Thoracic aorta (tissue), 2 donors: ENCODE measurements at regions not wholly inside any gene's neighbourhood (a gene's known extent, or its start where the extent isn't known, plus 50 kb on each side); places are given as distances from the start of the nearest gene placed in this dataset.

Experiments used
- ATAC-seq: fragments of 150-250 bp; one replicate; pipeline ENCODE4 v1.8.0; 2017; ENCODE audit warnings: low read depth; ENCODE audit not compliant: insufficient number of reproducible peaks, low FRiP score
- DNase-seq: peaks from one replicate; pipeline ENCODE4 v3.0.0-alpha.2; 2020; ENCODE audit warnings: low spot score
- H3K27ac ChIP-seq, 2 donors: fragments of 200-600 bp; sonication (generic); 1 replicate in 1 of 2; 2 replicates in 1 of 2; pipeline ENCODE4 v1.5.1; 2016; ENCODE audit warnings: mild to moderate bottlenecking in 2 of 2, moderate library complexity in 2 of 2
- H3K27me3 ChIP-seq: fragments of 200-600 bp; sonication (generic); replicated peaks from 2 replicates; pipeline ENCODE4 v1.6.0; 2016; ENCODE audit warnings: mild to moderate bottlenecking; ENCODE audit not compliant: insufficient read depth
- H3K36me3 ChIP-seq: fragments of 200-600 bp; sonication (generic); one replicate; pipeline ENCODE4 v1.5.1; 2016
- H3K4me1 ChIP-seq, 2 donors: fragments of 200-600 bp; sonication (generic); 1 replicate in 1 of 2; 2 replicates in 1 of 2; pipeline versions ENCODE4 v1.5.1 to v1.6.0; 2016; ENCODE audit warnings: low read depth in 2 of 2, mild to moderate bottlenecking in 1 of 2; ENCODE audit not compliant: control insufficient read depth in 1 of 2
- H3K4me3 ChIP-seq: fragments of 200-600 bp; sonication (generic); 2 replicates; pipeline ENCODE4 v1.5.1; 2016; ENCODE audit warnings: mild to moderate bottlenecking
- H3K9me3 ChIP-seq: fragments of 200-600 bp; sonication (generic); 2 replicates; pipeline ENCODE4 v1.5.1; 2016
- TF ChIP-seq, protein P1 (sequence below): fragments of 200-600 bp; sonication (generic); IDR thresholded peaks from one replicate; pipeline ENCODE4 v1.5.1; 2019; ENCODE audit warnings: antibody characterized with exemption

DNA sequence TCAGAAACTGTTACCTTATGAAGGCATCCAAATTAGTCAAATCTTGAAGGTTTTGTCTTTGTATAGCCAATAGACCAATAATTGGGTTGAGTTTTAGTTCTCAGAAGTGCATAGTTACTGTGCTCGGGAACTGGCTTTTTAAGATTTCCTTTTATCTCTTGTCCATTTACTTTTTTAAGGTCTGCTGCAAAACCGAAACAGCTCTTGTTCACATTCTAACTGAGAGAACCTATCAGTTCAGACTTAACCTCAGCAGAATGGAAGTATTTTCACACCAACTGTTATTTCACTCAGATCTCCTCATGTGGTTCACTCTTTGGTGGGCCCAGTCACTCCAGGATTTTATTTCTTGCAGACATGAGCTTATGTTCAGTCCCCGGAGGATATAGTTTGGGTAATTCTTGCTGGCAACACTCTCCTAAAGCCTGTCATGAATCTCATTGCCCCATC is 55.5 kb downstream of the TPBG start:
- TF ChIP-seq, protein P1, sequence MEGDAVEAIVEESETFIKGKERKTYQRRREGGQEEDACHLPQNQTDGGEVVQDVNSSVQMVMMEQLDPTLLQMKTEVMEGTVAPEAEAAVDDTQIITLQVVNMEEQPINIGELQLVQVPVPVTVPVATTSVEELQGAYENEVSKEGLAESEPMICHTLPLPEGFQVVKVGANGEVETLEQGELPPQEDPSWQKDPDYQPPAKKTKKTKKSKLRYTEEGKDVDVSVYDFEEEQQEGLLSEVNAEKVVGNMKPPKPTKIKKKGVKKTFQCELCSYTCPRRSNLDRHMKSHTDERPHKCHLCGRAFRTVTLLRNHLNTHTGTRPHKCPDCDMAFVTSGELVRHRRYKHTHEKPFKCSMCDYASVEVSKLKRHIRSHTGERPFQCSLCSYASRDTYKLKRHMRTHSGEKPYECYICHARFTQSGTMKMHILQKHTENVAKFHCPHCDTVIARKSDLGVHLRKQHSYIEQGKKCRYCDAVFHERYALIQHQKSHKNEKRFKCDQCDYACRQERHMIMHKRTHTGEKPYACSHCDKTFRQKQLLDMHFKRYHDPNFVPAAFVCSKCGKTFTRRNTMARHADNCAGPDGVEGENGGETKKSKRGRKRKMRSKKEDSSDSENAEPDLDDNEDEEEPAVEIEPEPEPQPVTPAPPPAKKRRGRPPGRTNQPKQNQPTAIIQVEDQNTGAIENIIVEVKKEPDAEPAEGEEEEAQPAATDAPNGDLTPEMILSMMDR, result no peak
- Histone ChIP-seq H3K9me3 (no peaks in the 10 kb centered on the region), H3K27ac (no peak overlapping the region), H3K4me3 (no peak overlapping the region), H3K4me1 (peaks cover 0 to 17% of the 10 kb centered on the region in 2 donors), H3K27me3 (no peaks in the 10 kb centered on the region), H3K36me3 (no peaks in the 10 kb centered on the region)
- DNase-seq (no peak), ATAC-seq (no peak)

DNA sequence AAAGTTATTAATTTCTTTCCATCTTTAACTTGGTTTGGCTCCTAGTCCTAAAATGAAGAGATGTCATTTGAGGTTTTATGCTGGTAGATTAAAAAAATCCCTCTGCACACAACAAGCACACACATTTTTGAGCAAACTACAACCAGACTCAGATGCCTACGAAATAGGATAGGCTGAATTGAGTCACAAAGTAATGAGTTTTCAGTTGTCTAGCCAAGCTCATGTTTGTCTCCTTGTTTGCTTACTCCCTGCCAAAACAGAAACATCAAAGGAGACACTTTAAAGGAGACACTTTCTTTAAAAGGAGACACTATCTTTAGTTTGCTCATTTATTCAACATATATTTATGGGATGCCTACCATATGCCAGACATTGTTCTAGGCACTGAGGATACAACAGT is 56.2 kb downstream of the TPBG start:
- Histone ChIP-seq H3K9me3 (no peaks in the 10 kb centered on the region), H3K36me3 (no peaks in the 10 kb centered on the region), H3K27ac (no peak overlapping the region), H3K4me3 (no peak overlapping the region), H3K27me3 (no peaks in the 10 kb centered on the region), H3K4me1 (peaks cover 0 to 17% of the 10 kb centered on the region in 2 donors)
- DNase-seq (no peak), ATAC-seq (no peak)
- TF ChIP-seq, protein P1, result no peak

DNA sequence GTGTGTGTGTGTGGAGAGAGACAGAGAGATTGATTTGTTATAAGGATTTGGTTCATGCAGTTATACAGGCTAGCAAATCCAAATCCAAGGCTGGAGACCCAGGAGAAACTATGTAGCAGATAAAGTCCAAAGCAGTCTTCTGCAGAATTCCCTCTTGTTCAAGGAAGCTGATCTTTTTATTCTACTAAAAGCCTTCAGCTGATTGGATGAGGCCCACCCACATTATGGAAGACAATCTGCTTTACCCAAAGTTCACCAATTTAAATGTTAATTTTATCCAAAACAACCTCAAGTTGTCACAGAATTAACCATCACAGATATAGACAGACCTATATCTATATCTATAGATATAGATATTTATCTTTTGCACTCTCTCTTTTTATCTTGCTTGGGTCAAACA is 67.0 kb downstream of the TPBG start:
- Histone ChIP-seq H3K4me1 (no peaks in the 10 kb centered on the region), H3K36me3 (no peaks in the 10 kb centered on the region), H3K27ac (no peak overlapping the region), H3K4me3 (no peak overlapping the region), H3K9me3 (no peaks in the 10 kb centered on the region), H3K27me3 (no peaks in the 10 kb centered on the region)
- DNase-seq (no peak), ATAC-seq (no peak)
- TF ChIP-seq, protein P1, result no peak

DNA sequence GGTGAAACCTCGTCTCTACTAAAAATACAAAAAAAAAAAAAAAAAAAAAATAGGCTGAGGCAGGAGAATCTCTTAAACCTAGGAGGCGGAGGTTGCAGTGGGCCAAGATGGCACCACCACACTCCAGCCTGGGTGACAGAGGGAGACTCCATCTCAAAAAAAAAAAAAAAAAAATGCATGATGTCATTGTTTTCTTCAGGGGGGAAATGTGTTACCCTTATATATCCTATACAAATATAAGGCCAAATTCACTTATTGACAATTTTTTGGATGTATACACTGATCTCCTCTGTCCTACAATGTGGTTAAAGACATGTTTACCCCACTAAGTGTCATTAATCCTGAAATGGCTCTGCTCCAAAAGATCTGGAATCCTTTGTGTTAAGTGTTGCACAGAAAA is 73.1 kb downstream of the TPBG start:
- H3K4me3 ChIP-seq, result no peak overlapping the region
- no peaks in the 10 kb centered on the region for H3K36me3 ChIP-seq
- DNase-seq (no peak), ATAC-seq (no peak)
- no peak overlapping the region for H3K27ac ChIP-seq
- no peaks in the 10 kb centered on the region for H3K9me3 ChIP-seq
- H3K4me1 ChIP-seq, result no peaks in the 10 kb centered on the region
- H3K27me3 ChIP-seq, result no peaks in the 10 kb centered on the region
- TF ChIP-seq, protein P1, result no peak

DNA sequence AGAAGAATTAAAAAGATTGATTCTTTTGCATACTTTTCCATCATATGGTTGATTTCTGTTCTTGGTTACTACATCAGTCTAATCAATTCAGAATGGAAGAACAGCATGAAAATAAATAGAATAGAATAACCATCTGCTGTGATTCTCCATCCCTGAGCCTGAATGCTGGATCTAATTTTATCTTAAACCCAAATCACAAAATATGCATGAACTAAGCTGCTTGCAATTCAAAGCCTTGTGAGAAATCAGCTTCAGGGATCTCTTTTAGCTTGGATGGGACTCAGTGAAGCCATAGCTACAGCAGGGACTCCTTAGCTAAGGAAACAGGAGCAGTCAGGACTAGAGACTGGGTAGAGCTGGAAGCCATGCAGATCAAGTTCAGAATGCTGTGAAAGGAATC is 74.1 kb downstream of the TPBG start:
- H3K27me3 ChIP-seq, result no peaks in the 10 kb centered on the region
- H3K4me3 ChIP-seq, result no peak overlapping the region
- H3K4me1 ChIP-seq, result no peaks in the 10 kb centered on the region
- ATAC-seq (no peak), DNase-seq (no peak)
- H3K27ac ChIP-seq, result no peak overlapping the region
- TF ChIP-seq, protein P1, result no peak
- H3K9me3 ChIP-seq, result no peaks in the 10 kb centered on the region
- no peaks in the 10 kb centered on the region for H3K36me3 ChIP-seq
